Psoas muscle (tissue), 7 donors: ENCODE measurements at regions not wholly inside any gene's neighbourhood (a gene's known extent, or its start where the extent isn't known, plus 50 kb on each side); places are given as distances from the start of the nearest gene placed in this dataset.
"Not testable (repeated sequence)": the region's sequence is repeated elsewhere in the genome, so short reads cannot be mapped to it uniquely, and the experiment has no call there.

Experiments
- ATAC-seq, 4 donors: fragments of 200-7000 bp; cut with Tn5 transposase; one replicate each; pipeline ENCODE4 v1.9.1; 2020; ENCODE audit warnings: moderate library complexity in 3 of 4, mild to moderate bottlenecking in 2 of 4
- DNase-seq, 2 donors: peaks; one replicate each; pipeline ENCODE4 v3.0.0-alpha.2; 2020
- H3K27ac ChIP-seq: fragments of 200-600 bp; one replicate; pipeline ENCODE4 v1.8.0; 2022
- H3K27me3 ChIP-seq, 3 donors: fragments of 200-600 bp in 1 of 3; one replicate each; pipeline versions ENCODE4 v1.6.1 to v1.8.0; 2013 to 2022; ENCODE audit warnings: low read length in 2 of 3, mild to moderate bottlenecking in 2 of 3, moderate library complexity in 1 of 3; ENCODE audit not compliant: insufficient read depth in 3 of 3
- H3K36me3 ChIP-seq, 2 donors: fragments of 200-600 bp in 1 of 2; one replicate each; pipeline versions ENCODE4 v1.6.1 to v1.8.0; 2013 to 2022; ENCODE audit warnings: low read depth in 1 of 2, mild to moderate bottlenecking in 1 of 2, moderate library complexity in 1 of 2; ENCODE audit not compliant: insufficient read depth in 1 of 2
- H3K4me1 ChIP-seq: fragments of 200-600 bp; one replicate; pipeline ENCODE4 v1.8.0; 2022
- H3K4me3 ChIP-seq: fragments of 200-600 bp; one replicate; pipeline ENCODE4 v1.8.0; 2022; ENCODE audit warnings: mild to moderate bottlenecking
- H3K9me3 ChIP-seq: fragments of 200-600 bp; one replicate; pipeline ENCODE4 v1.8.0; 2022
- CTCF ChIP-seq: fragments of 200-600 bp; IDR thresholded peaks from one replicate; pipeline ENCODE4 v1.8.0; 2022; ENCODE audit warnings: antibody characterized with exemption
- WGBS, 3 donors: extraction: QIAGEN DNeasy Blood & Tissue Kit; methylation state at CpG; one replicate each; pipeline versions ENCODE4 v1.1.6 to v1.1.7; 2013; 5-methylcytosine and 5-hydroxymethylcytosine counted together
- intact Hi-C, 2 donors: fragments of 100-400 bp; cut with DNase I; formaldehyde crosslinking; loops; one replicate each; pipeline versions ENCODE4 v1.11.0 to v1.14.2; 2022
- donor health status: healthy with polysubstance abuse.
- donor health status: DM: no; HTN: no; CAD: no; lungs with moderate emphysema.
- donor health status: Bipolar disorder and iron deficiency.
- donor health status: healthy.
- donor health status: DM: yes; HTN: yes; CAD: no.
- donor health status: DM: no; HTN: no; CAD: no.
- donor health status: DM: yes; HTN: yes; CAD: no.

- intact Hi-C loops, result no loop called here
- Histone ChIP-seq H3K9me3 (no peaks in the 10 kb centered on the region), H3K27ac (no peak overlapping the region), H3K36me3 (no peaks in the 10 kb centered on the region), H3K4me1 (no peaks in the 10 kb centered on the region), H3K4me3 (no peak overlapping the region), H3K27me3 (peaks cover 0 to 2% (median 0%) of the 10 kb centered on the region in 3 donors)
- no peak for DNase-seq
- no peak for ATAC-seq
- TF ChIP-seq CTCF, result no peak
Measured at GRCh38 chr20:6295867-6296256, 173.0 kb upstream of the FERMT1 start.

- intact Hi-C loops, result no loop called here
- DNase-seq, result no peak
- WGBS, 3 donors, result 26 to 41% (median 30%) methylated on average over 5 of the region's 5 CpGs
- no peaks in the 10 kb centered on the region for H3K4me1 ChIP-seq
- H3K27ac ChIP-seq, result no peak overlapping the region
- H3K36me3 ChIP-seq, result no peaks in the 10 kb centered on the region
- H3K27me3 ChIP-seq, result peaks cover 0 to 2% (median 0%) of the 10 kb centered on the region in 3 donors
- TF ChIP-seq CTCF, result no peak
- H3K4me3 ChIP-seq, result no peak overlapping the region
- no peaks in the 10 kb centered on the region for H3K9me3 ChIP-seq
- ATAC-seq, result no peak
Measured at GRCh38 chr20:6295127-6295866, 172.5 kb upstream of the FERMT1 start.

GRCh38 chr20:6287471-6287870 lies 164.6 kb upstream of the FERMT1 start:
- intact Hi-C loops, result no loop called here
- no peaks in the 10 kb centered on the region for H3K36me3 ChIP-seq
- no peak for DNase-seq
- ATAC-seq, result no peak
- H3K4me3 ChIP-seq, result no peak overlapping the region
- H3K27ac ChIP-seq, result no peak overlapping the region
- H3K4me1 ChIP-seq, result no peaks in the 10 kb centered on the region
- no peaks in the 10 kb centered on the region for H3K27me3 ChIP-seq
- H3K9me3 ChIP-seq, result peaks cover 19% of the 10 kb centered on the region
- no peak for TF ChIP-seq CTCF

- ATAC-seq (no peak), DNase-seq (no peak)
- no peaks in the 10 kb centered on the region for H3K4me1 ChIP-seq
- H3K4me3 ChIP-seq, result no peak overlapping the region
- H3K9me3 ChIP-seq, result peaks cover 8% of the 10 kb centered on the region
- WGBS, 3 donors, result 79 to 83% (median 80%) methylated on average over 1 of the region's 1 CpG
- no peak for TF ChIP-seq CTCF
- H3K27ac ChIP-seq, result no peak overlapping the region
- intact Hi-C loops, result no loop called here
- no peaks in the 10 kb centered on the region for H3K27me3 ChIP-seq
- H3K36me3 ChIP-seq, result no peaks in the 10 kb centered on the region
Measured at GRCh38 chr20:6282642-6283041, 159.8 kb upstream of the FERMT1 start.

- no peak for DNase-seq
- WGBS, 3 donors, result 21 to 29% (median 28%) methylated on average over 6 of the region's 6 CpGs
- TF ChIP-seq CTCF, result no peak
- Histone ChIP-seq H3K36me3 (no peaks in the 10 kb centered on the region), H3K4me1 (no peaks in the 10 kb centered on the region), H3K9me3 (peaks cover 2% of the 10 kb centered on the region), H3K27ac (no peak overlapping the region), H3K4me3 (no peak overlapping the region), H3K27me3 (no peaks in the 10 kb centered on the region)
- intact Hi-C loops, result no loop called here
- no peak for ATAC-seq
Measured at GRCh38 chr20:6277661-6278240, 154.9 kb upstream of the FERMT1 start.

- H3K36me3 ChIP-seq, H3K4me1 ChIP-seq, H3K9me3 ChIP-seq, H3K27ac ChIP-seq, ATAC-seq, H3K27me3 ChIP-seq, DNase-seq, H3K4me3 ChIP-seq, intact Hi-C loops: not testable (repeated sequence)
Measured at GRCh38 chr20:6270404-6270803, 147.6 kb upstream of the FERMT1 start.
